ENCODE measurements at regions not wholly inside any gene's neighbourhood (a gene's known extent, or its start where the extent isn't known, plus 50 kb on each side); places are given as distances from the start of the nearest gene placed in this dataset.

DNA sequence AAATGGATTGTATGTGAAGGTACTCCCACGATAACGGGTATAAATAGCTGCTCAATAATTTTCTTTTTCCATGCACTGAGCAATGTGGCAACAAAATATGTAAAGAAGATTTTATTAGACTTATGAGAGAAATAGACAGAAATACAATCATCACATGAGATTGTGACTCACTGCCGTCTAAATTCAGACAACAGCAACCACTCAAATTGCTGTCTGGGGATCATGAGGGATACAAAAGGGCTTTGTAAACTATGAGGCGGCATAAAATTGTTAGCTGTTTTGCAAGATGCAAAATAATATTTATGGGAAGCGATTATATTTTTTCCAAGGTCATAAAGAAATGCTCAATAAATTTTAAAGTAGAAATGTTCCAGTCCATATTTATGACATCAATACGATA lies 259.1 kb upstream of the AGAP1 start:
- Histone ChIP-seq H3K27me3 (ENCODE audit: control insufficient read depth, insufficient read depth, low read length) (no peaks in the 10 kb centered on the region), H2AFZ (no peak overlapping the region), H3K36me3 (ENCODE audit: control insufficient read depth, insufficient read depth, low read length) (no peaks in the 10 kb centered on the region), H3K9ac (no peak overlapping the region), H3K4me2 (ENCODE audit: low read length) (no peak overlapping the region), H3K27ac (no peak overlapping the region), H3K79me2 (no peaks in the 10 kb centered on the region), H3K4me3 (ENCODE audit: low read depth, low read length) (no peak overlapping the region), H3K9me3 (ENCODE audit: control insufficient read depth, low read length) (no peaks in the 10 kb centered on the region), H3K4me1 (no peaks in the 10 kb centered on the region)
- TF ChIP-seq, protein P1, sequence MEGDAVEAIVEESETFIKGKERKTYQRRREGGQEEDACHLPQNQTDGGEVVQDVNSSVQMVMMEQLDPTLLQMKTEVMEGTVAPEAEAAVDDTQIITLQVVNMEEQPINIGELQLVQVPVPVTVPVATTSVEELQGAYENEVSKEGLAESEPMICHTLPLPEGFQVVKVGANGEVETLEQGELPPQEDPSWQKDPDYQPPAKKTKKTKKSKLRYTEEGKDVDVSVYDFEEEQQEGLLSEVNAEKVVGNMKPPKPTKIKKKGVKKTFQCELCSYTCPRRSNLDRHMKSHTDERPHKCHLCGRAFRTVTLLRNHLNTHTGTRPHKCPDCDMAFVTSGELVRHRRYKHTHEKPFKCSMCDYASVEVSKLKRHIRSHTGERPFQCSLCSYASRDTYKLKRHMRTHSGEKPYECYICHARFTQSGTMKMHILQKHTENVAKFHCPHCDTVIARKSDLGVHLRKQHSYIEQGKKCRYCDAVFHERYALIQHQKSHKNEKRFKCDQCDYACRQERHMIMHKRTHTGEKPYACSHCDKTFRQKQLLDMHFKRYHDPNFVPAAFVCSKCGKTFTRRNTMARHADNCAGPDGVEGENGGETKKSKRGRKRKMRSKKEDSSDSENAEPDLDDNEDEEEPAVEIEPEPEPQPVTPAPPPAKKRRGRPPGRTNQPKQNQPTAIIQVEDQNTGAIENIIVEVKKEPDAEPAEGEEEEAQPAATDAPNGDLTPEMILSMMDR (IDR thresholded peaks at IDR 0.05), result no peak

DNA sequence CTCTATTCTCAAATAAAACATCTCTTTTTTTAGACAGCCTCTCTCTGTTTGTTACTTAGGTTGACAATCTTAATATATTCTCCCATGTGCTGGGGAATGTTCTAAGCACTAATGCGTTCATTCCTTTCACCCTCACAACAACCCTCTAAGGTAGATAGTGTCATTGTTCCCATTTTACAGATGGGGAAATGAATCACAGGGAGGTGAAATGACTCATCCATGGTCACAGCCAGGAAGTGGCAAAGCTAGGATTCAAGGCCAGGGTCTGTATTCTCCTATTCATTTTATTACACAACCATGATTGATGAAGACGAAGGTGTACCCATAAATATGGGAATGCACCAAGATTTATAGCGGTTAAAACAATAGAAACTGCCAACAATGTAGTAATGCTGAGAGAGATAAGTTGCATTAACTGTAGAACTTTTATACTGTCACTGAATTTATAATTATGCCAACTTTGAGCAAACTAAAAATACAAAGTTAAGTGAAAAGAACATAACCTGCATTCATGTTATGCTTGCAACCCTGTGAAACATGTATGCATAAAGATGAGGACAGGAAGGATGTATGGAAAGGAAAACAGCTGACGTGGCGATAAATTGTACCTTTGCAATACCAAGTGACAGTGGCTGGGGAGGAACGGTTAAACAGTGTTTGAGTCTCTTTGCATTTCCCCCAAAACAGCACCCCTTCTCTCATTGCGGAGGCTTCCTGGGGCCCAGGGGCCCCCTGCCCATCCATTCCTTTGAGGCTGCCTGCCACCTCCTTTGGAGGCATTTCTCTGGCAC lies 257.7 kb upstream of the AGAP1 start:
- TF ChIP-seq, protein P1 (IDR thresholded peaks at IDR 0.05), result no peak
- no peak overlapping the region for H2AFZ ChIP-seq
- H3K4me3 ChIP-seq (ENCODE audit: low read depth, low read length), result no peak overlapping the region
- H3K27ac ChIP-seq, result no peak overlapping the region
- no peaks in the 10 kb centered on the region for H3K9me3 ChIP-seq (ENCODE audit: control insufficient read depth, low read length)
- no peaks in the 10 kb centered on the region for H3K27me3 ChIP-seq (ENCODE audit: control insufficient read depth, insufficient read depth, low read length)
- no peaks in the 10 kb centered on the region for H3K36me3 ChIP-seq (ENCODE audit: control insufficient read depth, insufficient read depth, low read length)
- H3K9ac ChIP-seq, result no peak overlapping the region
- no peak overlapping the region for H3K4me2 ChIP-seq (ENCODE audit: low read length)
- H3K4me1 ChIP-seq, result no peaks in the 10 kb centered on the region
- H3K79me2 ChIP-seq, result no peaks in the 10 kb centered on the region

DNA sequence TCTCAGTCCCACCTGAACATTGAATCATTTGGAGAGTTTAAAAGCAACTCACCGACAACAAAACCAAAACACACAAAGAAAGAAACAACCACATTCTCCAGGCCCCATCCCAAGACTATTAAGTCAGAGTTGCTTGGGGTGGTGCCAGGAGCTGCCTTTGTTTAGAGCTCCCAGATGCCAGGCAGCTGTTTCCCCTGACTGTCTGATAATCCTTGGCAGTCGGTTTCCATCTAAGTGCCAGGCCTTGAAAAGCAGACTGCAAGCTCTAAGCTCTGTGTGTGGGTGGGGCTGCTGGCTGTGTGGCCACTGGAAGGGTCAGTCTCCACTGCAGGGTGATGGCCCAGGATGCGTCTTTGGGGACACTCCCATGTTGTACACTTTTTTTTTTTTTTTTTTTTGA lies 255.3 kb upstream of the AGAP1 start:
- Histone ChIP-seq H3K9me3 (ENCODE audit: control insufficient read depth, low read length) (no peaks in the 10 kb centered on the region), H2AFZ (no peak overlapping the region), H3K79me2 (no peaks in the 10 kb centered on the region), H3K36me3 (ENCODE audit: control insufficient read depth, insufficient read depth, low read length) (no peaks in the 10 kb centered on the region), H3K4me1 (no peaks in the 10 kb centered on the region), H3K27me3 (ENCODE audit: control insufficient read depth, insufficient read depth, low read length) (no peaks in the 10 kb centered on the region), H3K9ac (no peak overlapping the region), H3K4me3 (ENCODE audit: low read depth, low read length) (no peak overlapping the region), H3K27ac (no peak overlapping the region), H3K4me2 (ENCODE audit: low read length) (no peak overlapping the region)
- TF ChIP-seq, protein P1 (IDR thresholded peaks at IDR 0.05), result no peak

DNA sequence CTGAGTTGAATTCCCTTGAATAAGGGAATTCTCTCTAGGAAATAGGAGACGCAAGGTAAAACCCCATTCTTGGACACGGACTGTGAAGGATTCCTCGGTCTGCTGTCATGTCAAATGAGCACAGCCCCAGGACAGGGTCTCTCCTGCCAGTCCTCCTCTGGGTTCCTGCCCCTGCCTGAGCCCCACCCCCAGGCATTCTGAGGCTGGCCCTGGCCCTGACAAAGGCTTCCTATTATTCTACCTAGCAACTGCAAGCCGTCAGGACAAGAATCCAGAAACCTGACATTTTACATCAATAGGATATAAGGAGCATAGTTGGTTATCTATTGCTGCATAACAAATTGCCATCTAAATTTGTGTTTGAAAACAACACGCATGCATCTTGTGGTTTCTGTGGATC lies 253.3 kb upstream of the AGAP1 start:
- H3K9ac ChIP-seq, result no peak overlapping the region
- H3K27me3 ChIP-seq (ENCODE audit: control insufficient read depth, insufficient read depth, low read length), result no peaks in the 10 kb centered on the region
- no peaks in the 10 kb centered on the region for H3K4me1 ChIP-seq
- H3K9me3 ChIP-seq (ENCODE audit: control insufficient read depth, low read length), result no peaks in the 10 kb centered on the region
- H3K4me2 ChIP-seq (ENCODE audit: low read length), result no peak overlapping the region
- no peak overlapping the region for H3K27ac ChIP-seq
- no peak overlapping the region for H3K4me3 ChIP-seq (ENCODE audit: low read depth, low read length)
- no peaks in the 10 kb centered on the region for H3K36me3 ChIP-seq (ENCODE audit: control insufficient read depth, insufficient read depth, low read length)
- H3K79me2 ChIP-seq, result no peaks in the 10 kb centered on the region
- TF ChIP-seq, protein P1 (IDR thresholded peaks at IDR 0.05), result no peak
- H2AFZ ChIP-seq, result no peak overlapping the region
